SH-SY5Y (cell line): ENCODE measurements at regions not wholly inside any gene's neighbourhood (a gene's known extent, or its start where the extent isn't known, plus 50 kb on each side); places are given as distances from the start of the nearest gene placed in this dataset.

Source experiments
- GATA2 ChIP-seq: IDR thresholded peaks from 2 replicates; pipeline ENCODE4 v1.6.1; 2011; ENCODE audit warnings: mild to moderate bottlenecking, low read depth, low read length
- GATA3 ChIP-seq: IDR thresholded peaks from 2 replicates; pipeline ENCODE4 v1.6.1; 2011; ENCODE audit warnings: low read depth, mild to moderate bottlenecking, low read length, moderate library complexity

- TF ChIP-seq GATA2 (no peak), GATA3 (no peak)
Measured at GRCh38 chr1:106908689-106909088, 147.8 kb upstream of the PRMT6 start.
